ENCODE measurements at regions not wholly inside any gene's neighbourhood (a gene's known extent, or its start where the extent isn't known, plus 50 kb on each side); places are given as distances from the start of the nearest gene placed in this dataset.
A peak's percentile ranks its signal among the peaks of the same experiment; 100 is the strongest.
"Not testable (repeated sequence)": the region's sequence is repeated elsewhere in the genome, so short reads cannot be mapped to it uniquely, and the experiment has no call there.

DNA sequence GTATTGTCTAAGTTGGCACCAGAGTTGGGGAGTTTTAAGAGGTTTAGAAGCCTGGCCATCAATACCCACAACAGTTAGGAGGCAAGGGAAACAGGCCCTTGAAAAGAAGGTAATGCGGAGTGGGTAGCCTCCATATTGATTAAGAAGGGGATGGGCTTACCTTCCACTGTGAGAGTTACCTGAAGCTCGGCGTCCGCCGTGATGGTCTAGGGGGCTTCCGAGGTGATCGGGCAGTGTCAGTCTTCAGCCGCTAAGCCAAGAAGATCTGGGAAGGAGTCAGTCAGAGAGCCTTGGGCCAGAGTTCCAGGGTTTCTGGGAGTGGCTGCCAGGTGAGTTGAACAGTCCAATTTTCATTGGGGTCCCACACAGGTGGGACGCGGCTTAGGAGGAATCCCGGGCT lies 1085.8 kb downstream of the PCDH9 start:
- peak; percentile 6 for DNase-seq

DNA sequence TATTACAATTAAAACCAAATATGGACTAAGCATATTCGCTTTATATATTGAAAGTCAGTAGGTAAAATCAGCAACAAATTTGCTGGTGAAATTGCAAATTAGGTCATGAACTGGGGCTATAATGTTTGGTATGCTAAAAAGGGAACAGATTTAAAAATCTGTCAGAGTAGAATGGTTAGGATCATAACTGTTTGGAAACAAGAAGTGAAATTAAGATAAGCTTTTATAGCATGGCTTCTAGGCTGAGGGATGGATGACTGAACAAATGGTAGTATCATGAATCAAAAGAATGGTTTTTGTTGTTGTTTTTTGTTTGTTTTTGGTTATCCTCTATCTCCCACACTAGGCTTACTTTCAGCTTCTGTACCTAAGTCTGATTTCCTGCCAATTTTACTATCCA lies 1090.4 kb downstream of the PCDH9 start:
- DNase-seq: no peak

DNA sequence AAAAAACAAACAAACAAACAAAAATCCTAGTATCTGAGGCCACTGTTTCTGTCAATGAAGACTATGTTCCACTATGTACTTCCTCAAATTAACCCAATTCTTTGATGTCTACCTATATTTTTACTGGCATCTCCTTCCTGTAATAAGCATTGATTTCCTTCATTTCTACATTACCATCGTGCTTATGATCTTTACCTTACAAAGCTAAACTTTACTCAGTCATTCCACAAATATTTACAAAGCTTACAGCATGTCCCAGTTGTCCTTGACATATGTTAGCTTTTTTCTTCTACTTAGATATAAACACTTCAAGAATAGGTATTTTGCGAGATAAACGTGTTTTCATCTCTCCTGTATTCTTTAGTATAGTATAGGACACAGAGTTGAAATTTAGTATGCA lies 1090.9 kb downstream of the PCDH9 start:
- no peak for DNase-seq

DNA sequence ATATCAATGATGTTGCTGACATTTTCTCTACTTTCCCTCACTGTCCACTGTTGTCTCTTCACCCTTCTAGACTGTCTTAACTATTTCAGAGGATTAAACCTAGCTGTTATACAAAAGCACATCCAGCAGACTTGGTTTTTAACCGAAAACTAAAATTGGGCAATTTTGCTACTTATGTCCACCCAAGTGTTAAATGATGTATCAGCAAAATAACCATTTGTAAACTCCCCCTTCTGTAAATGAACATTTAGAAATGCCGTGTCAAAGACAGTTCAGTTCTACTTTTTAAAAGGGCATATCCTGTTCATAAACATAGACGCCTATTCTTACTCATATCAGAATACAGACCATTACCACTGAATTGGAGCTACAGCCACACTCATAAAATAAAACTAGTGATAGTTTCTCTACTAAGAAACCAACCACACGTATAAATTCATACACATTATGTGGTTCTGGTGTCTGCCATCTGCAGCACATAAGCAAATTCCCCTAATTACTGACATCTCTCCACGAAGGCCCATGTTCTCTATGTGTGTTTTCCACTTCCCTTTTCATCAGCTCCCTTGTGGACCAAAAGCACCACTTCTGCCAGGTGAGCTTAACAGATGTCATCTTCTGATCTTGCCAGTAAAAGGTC lies 1091.8 kb downstream of the PCDH9 start:
- no peak for DNase-seq

DNA sequence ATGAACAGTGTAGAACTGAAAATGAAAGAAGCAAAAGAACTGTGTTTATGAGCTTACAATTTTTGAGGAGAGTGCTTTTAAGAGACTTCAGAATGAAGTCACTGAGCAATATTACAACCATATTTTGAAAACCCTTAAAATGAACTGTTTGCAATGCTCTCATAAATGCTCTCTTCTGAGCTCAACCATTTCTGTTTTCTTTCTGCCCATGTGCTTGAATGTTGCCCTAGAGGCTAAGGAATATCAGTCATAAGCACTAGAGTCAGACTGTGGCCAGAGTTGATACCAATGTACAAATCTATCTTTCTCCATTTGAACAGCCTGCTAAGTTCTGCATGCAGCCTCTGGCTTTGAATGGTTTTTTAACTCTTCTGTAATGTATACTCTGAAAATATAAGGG lies 1092.8 kb downstream of the PCDH9 start:
- no peak for DNase-seq

DNA sequence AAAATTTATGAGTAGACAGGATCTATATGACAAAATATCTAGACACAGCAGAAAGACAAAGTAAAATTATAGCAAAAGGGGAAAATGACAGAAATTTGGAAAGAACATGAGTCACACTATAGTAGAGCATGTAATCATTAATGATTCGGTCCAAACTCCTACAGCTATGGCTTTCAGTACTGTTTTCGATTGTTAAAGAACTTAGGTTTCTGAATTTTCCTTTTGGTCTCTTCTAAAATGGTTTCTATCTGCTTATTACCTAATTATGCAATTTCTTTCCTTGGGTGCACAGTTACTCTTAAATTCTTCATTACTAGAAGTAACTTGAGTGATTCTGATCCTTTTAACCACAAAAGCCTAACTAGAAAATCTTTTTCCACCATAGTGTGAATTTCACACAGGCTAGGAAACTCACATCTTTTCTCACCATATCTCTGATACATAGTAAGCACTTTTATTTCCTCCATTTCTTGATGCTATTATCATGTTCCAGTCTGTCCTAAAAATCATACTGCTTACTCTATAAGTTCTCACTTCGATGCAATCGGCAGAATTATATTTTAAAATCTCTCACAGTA lies 1101.4 kb downstream of the PCDH9 start:
- DNase-seq: no peak

DNA sequence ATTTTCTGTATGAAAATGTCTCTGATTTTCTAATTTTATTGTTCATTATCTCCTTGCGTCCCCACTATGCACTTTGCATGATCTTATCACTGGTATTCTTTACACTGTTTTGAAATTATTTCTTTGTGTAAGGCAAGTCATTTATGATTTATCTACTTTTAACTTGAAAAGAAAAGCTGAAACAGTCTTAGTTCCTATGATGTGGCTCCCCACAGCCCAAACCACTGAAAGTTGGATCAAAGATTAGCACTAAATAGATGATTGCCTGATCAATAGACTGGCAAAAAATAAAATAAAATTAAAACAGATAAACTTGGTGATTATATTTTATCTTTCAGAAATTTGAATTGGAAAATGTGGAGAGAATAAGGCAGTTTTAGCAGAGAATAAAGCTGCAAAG lies 1101.9 kb downstream of the PCDH9 start:
- no peak for DNase-seq

DNA sequence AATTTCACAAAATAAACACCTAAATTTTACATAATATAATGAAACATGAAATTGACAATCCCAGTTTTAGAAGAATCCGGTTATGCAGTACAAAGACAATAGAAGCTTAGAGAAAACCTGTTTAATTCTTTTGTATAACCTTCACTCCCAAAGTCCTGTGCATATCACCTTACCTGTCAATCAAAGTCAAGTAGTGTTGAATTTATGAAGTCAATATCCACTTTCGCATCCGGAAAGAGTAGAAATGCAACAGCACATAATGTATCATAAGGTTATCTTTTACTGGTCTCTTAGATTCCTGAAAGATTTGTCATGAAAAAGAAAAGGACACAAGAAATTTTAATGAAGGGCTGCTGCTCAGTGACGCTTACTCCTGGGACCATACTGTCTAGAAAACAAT lies 1112.6 kb downstream of the PCDH9 start:
- no peak for DNase-seq

DNA sequence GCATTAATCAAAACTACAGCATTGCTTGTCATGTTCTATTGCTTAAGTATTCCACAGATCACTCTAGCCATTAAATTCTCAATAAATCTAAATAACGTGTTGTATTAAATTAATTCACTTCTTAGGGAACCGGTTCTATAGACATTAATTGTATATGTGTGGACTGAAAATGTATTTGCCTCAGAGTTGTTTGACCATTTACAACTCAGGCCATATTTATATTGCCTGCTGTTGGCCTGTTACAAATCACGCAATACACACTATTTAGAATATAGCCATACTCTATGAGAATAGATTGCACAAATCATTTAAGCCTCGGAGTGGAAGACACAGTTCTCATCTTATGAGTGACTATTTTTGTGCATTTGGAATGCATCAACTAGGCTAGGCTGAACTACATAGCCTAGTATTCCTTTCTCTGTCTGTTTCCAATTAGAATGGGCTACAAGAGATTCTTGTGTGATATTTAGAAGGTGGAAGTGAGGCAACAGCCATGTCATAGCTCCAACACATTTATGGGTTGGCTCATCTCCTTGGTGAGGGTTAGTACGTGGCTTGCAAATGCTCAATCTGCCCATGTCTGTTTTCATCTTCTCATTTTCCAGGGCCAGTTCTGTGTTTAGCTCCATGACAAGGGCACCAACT lies 1116.1 kb downstream of the PCDH9 start:
- DNase-seq: no peak

DNA sequence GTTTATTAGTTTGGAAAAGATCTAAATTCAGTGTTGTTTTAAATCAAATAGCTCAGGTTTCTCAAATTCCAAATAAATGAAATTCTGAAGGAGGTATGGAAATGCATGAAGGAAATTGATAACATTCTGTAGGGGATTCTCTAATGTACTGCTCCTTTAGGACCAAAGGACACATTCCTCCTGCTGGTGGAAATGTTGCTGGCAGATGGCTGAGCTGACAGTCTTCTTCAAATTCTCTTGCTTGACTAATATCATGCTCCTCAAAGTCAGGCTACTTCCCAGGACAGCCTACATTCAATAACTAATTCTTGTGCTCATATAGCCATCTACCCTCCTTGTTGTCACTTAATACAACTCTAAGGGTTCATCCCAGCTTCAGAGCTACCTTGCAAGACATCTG lies 1118.5 kb downstream of the PCDH9 start:
- no peak for DNase-seq

DNA sequence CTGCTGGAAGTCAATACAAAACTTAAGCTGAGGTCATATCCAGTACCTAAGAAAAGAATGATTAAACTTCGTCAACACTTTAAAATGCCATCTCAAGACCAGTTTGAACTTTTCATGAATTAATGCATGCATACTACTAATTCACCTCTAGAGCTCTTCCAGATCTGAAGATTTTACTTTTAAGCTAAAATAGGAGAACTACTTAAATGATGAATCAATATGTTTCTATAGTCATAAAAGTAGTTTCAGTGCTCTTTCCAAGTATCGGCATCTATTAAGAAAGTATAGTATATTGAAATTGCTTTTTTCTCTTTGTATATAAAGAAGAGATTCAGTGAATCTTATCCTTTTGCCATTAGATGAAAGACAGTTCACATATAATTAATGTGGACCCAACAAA lies 1123.9 kb downstream of the PCDH9 start:
- no peak for DNase-seq

DNA sequence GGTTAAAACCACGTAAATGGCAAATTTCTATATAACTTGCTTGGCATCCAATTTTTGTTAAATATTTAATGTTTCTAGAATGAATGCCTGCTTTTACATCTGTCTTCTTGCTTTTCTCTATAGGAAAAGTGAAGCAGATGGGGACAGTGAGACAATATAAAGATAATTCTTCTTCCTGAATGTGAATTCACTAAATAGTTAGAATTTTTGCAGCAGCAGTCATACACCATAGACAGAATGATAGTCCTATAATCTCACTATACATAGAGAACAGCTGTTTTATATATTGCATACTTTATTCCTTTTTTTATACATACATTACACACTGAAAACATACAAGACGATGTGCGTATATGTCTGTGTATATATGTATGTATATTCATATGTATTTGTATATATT lies 1127.3 kb downstream of the PCDH9 start:
- DNase-seq: no peak

DNA sequence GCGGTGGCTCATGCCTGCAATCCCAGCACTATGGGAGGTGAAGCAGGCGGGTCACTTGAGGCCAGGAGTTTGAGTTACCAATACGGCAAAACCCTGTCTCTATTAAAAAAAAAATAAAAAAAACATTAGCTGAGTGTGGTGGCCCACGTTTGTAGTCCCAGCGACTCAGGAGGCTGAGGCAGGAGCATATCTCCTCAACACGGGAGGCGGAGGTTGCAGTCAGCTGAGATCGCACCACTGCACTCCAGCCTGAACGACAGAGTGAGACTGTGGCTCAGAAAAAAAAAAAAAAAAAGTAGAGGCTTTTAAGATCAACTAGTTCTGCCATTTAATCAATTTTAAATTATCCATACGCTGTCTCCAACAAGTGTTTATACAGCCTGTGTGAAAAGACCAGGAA lies 1130.3 kb downstream of the PCDH9 start:
- no peak for DNase-seq

DNA sequence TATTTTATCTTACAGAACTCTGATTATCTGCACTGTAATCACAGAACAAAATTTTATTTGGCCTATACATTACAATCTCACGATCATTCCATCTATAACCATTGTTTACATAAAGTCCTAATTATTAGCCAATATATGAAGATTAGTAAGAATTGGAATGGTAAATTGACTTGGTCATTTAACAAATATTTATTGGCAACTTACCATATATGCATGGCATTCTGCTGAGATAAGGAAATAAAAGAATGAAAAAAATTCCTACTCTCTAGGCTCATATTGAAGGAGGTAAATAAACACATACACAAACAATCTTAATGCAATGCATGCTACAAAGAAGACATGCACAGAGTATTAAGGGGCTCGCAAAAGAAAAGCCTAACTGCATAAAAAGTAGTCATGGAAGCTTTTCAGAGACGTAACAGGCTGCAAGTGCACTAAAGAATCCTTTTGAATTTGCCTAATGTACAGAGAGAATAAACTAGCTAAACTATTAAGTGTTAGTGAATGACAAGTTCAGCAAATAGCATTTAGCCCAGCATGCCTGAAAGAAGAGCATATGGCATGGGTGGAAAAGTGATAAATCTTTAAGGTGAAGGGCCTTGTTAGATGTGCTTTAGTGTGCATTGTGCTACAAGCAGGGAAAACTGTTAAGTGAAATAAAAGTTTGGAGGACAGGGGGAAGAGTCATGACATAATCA lies 1131.1 kb downstream of the PCDH9 start:
- DNase-seq: no peak

DNA sequence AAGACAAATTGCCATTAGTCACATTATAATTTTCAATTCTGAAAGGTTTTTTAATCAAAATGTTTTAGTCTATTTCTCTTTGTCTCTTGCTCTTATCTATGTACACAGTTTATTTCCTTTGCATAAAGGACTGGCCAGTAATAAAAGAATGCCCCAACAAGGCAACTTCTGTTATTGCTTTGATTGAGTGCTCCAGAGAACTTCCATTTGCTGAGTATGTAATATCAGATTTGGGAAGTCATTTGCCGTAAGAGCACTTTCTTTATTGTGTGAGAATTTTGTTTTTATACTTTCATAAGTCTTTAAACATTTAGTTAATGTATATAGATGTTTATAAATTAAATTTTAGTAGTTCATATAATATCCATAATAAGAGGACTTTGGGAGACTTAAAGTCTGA lies 1140.4 kb downstream of the PCDH9 start:
- no peak for DNase-seq

DNA sequence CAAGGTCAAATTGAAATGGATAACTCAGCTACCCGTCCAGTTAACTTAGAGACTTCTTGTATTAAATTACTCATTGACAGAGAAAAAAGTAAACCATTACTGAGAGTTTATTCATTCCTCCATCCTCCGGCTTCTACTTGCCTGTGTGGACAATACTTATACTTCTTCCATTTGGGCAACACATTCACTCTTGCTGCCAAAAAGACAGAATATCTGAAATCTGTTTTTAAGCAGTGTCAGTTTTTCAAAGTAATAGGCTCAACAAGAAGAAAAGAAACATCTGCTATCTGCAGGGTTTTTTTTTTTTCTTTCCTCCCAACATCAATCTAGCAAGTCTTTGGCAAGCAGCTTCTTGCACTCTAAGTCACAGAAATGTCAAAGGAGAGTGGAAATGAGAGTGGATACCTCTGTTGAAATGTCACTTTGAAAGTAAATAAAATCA lies 1142.8 kb downstream of the PCDH9 start:
- no peak for DNase-seq

DNA sequence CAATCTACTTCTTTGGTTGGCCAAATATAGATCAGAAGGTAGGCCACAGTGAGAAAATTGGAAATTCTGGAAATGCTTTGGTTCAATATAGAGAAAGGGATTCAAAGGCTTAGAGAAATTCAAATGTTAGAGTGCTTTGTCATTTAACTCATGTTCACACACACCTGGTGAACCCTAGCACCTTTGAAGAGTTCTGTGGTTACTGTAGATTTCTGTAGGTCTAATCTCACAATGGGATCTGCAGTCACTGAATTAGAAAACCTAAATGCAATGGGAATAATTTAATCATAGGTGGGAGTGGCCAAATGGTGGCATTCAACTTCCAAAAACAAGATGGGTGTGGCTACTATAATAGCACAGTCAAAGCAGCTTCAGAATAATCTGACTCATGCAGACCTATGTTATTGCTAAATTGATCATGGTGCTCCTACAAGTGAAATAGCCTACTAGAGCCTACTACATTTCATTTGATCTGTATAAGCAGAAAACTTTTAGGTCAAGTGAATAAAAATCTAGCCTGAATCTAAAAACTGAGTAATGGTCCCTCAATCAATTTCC lies 1152.9 kb downstream of the PCDH9 start:
- no peak for DNase-seq

DNA sequence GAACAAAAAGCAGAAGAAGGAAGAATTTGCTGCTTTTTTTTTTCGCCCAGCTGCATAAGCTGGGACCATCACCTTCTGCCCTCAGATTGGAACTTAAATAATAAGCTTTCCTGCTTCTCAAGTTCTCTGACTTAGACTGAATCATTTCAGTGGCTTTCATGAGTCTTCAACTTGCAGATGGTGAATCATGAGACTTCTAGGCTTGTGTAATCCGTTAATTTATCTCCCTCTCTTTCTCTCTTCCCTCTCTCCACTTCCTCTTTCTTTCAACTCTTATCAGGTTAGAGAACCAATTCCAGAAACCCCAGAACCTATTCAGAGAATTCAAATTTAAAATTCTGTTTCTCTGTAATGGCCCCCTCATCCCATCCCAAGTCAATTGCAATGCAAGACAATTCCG lies 1153.7 kb downstream of the PCDH9 start:
- no peak for DNase-seq

DNA sequence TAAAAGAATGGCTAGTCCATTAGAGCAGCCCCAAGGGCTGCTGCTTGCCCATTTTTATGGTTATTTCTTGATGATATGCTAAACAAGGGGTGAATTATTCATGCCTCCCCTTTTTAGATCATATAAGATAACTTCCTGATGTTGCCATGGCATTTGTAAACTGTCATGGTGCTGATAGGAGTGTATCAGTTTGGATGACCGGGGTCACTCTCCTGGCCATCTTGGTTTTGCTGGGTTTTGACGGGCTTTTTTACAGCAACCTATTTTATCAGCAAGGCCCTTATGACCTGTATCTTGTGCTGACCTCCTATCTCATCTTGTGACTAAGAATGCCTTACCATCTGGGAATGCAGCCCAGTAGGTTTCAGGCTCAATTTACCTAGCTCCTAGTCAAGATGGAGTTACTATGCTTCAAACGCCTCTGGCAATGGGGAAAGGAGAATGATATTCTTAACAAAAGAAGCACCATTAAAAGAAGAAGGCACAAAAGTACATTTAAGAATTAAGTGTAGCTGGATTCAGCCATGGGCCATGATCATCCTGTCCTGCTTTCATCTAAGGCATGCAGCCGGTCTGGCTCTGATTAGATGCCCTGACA lies 1156.0 kb downstream of the PCDH9 start:
- DNase-seq: no peak

DNA sequence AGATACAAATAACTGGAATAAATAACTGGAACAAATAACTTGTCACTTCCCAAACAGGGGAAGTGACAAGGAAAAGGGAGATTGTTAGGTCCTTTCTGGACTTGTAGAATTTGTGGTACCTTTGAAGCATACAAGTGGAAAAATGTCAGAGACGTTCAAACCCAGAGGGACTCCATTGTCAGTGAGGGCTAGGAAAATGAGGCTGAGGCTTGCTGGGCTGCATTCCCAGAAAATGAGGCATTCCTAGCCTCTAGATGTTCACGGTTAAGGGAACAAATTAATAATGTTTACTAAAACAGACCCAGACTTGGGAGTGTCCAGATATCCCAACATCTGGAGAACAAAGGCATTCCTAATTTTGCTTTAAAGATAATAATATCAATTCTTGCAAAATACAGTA lies 1158.0 kb downstream of the PCDH9 start:
- DNase-seq: not testable (repeated sequence)

DNA sequence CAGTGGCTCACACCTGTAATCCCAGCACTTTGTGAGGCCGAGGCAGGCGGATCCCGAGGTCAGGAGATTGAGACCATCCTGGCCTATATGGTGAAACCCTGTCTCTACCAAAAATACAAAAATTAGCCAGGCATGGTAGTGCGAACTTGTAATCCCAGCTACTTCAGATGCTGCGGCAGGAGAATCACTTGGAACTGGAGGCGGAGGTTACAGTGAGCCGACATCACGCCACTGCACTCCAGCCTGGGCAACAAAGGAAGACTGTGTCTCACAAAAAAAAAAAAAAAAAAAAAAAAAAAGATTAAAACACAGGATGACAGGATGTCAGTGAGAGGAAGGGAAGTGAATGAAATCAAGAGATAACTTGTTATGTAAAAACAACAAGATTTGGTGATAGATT lies 1158.5 kb downstream of the PCDH9 start:
- no peak for DNase-seq

DNA sequence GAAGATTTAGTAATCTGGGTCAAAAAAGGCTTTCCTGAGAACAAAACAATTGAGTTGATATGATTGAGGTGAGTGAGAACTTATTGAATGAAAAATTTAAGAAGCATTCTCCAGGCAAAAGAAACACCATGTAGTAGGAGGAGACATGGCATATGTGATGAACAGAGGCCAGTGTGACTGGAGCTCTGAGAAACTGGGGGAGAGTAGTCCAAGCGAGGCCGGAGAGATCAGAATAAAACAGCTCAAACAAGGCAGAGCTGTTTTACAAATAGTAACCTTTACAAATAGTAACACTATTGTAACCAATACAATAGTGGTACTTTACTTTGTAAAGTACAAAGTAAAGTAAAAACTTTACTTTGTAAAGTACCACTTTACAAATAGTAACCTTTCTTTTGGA lies 1159.1 kb downstream of the PCDH9 start:
- no peak for DNase-seq

DNA sequence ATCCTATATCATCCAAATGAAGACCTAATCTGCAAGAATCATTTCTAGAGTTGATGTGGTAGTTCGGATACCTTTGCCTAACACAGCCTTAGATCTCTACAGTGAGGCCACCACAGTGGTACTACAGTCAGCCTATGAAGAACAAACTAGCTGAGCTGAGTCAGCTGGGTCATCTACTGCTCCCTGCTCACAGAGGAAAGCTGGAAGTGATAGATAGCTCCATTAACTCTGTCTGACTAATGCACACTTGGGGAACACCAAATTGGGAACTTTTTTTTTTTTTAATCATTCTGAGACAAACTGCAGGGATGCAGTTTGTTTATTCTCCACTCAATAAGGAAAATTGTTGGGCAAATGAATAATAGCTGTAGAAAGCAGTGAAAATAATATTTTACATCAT lies 1160.6 kb downstream of the PCDH9 start:
- DNase-seq: no peak

Measured in activated gamma-delta T cell (primary cell).